Mammary epithelial cell (primary cell): ENCODE measurements at regions not wholly inside any gene's neighbourhood (a gene's known extent, or its start where the extent isn't known, plus 50 kb on each side); places are given as distances from the start of the nearest gene placed in this dataset.

Experiments used
- CTCF ChIP-seq, 2 donors: IDR thresholded peaks in 1 of 2; conservative IDR thresholded peaks in 1 of 2; 2 replicates each; pipeline ENCODE4 v1.5.1; 2011 to 2012; ENCODE audit warnings: inconsistent platforms in 2 of 2, low read length in 2 of 2, mild to moderate bottlenecking in 2 of 2, control low read depth in 1 of 2, low read depth in 1 of 2; ENCODE audit not compliant: insufficient read depth in 1 of 2; ENCODE audit errors: extremely low read depth in 1 of 2
- EZH2 ChIP-seq: IDR thresholded peaks from 2 replicates; pipeline ENCODE4 v1.6.1; 2012; ENCODE audit warnings: low read length, inconsistent platforms, borderline replicate concordance

- TF ChIP-seq CTCF (conservative IDR thresholded peaks at IDR 0.05 in 1 of 2, IDR thresholded peaks at IDR 0.05 in 1 of 2; ENCODE audit: extremely low read depth in 1 of 2, insufficient read depth in 1 of 2, low read depth in 1 of 2, low read length in 2 of 2) = no peak
- TF ChIP-seq EZH2 = no peak
Observed at GRCh38 chr4:20645236-20645635, 55.0 kb upstream of the PACRGL start.
